HG02798 (cell line): ENCODE measurements at regions not wholly inside any gene's neighbourhood (a gene's known extent, or its start where the extent isn't known, plus 50 kb on each side); places are given as distances from the start of the nearest gene placed in this dataset.
A peak's percentile ranks its signal among the peaks of the same experiment; 100 is the strongest.
"Not testable (repeated sequence)": the region's sequence is repeated elsewhere in the genome, so short reads cannot be mapped to it uniquely, and the experiment has no call there.

ENCODE experiments used
- ATAC-seq: cut with Tn5 transposase; IDR thresholded peaks from one replicate; pipeline ENCODE4 v1.9.1; 2021; ENCODE audit warnings: mild to moderate bottlenecking; ENCODE audit not compliant: unreplicated experiment, poor library complexity

GRCh38 chr2:89855752-89856151, 1164.3 kb downstream of the RPIA start:
- ATAC-seq, result not testable (repeated sequence)

GRCh38 chr2:89856305-89856704, 1164.8 kb downstream of the RPIA start:
- ATAC-seq, result not testable (repeated sequence)

GRCh38 chr2:89862164-89862563, 1170.7 kb downstream of the RPIA start:
- ATAC-seq, result not testable (repeated sequence)

GRCh38 chr2:89863209-89863608, 1171.7 kb downstream of the RPIA start:
- not testable (repeated sequence) for ATAC-seq

GRCh38 chr2:89874810-89875595, 1183.5 kb downstream of the RPIA start:
- not testable (repeated sequence) for ATAC-seq

GRCh38 chr2:89876445-89876844, 1185.0 kb downstream of the RPIA start:
- ATAC-seq, result not testable (repeated sequence)

GRCh38 chr2:89876878-89877277, 1185.4 kb downstream of the RPIA start:
- not testable (repeated sequence) for ATAC-seq

- ATAC-seq, result peak; percentile 84
Observed at GRCh38 chr2:89882880-89883279, 1191.4 kb downstream of the RPIA start.

GRCh38 chr2:89883624-89884023, 1192.2 kb downstream of the RPIA start:
- not testable (repeated sequence) for ATAC-seq

- ATAC-seq, result not testable (repeated sequence)
Observed at GRCh38 chr2:89885071-89885470, 1193.6 kb downstream of the RPIA start.

- ATAC-seq, result not testable (repeated sequence)
Observed at GRCh38 chr2:89888693-89889092, 1197.2 kb downstream of the RPIA start.

- not testable (repeated sequence) for ATAC-seq
Observed at GRCh38 chr2:89890185-89890773, 1198.8 kb downstream of the RPIA start.

GRCh38 chr2:89894988-89895387, 1203.5 kb downstream of the RPIA start:
- not testable (repeated sequence) for ATAC-seq

GRCh38 chr2:89895629-89896028, 1204.2 kb downstream of the RPIA start:
- not testable (repeated sequence) for ATAC-seq

- ATAC-seq, result not testable (repeated sequence)
Observed at GRCh38 chr2:89927018-89927417, 1235.5 kb downstream of the RPIA start.

GRCh38 chr2:89935436-89935835, 1244.0 kb downstream of the RPIA start:
- ATAC-seq, result not testable (repeated sequence)

- ATAC-seq, result not testable (repeated sequence)
Observed at GRCh38 chr2:89936011-89936410, 1244.5 kb downstream of the RPIA start.

GRCh38 chr2:89936559-89936958, 1245.1 kb downstream of the RPIA start:
- ATAC-seq, result not testable (repeated sequence)

GRCh38 chr2:89938756-89939155, 1247.3 kb downstream of the RPIA start:
- peak; percentile 98 for ATAC-seq

GRCh38 chr2:89944267-89944666, 1252.8 kb downstream of the RPIA start:
- not testable (repeated sequence) for ATAC-seq

GRCh38 chr2:89945004-89945616, 1253.6 kb downstream of the RPIA start:
- ATAC-seq, result not testable (repeated sequence)
